ENCODE measurements at regions not wholly inside any gene's neighbourhood (a gene's known extent, or its start where the extent isn't known, plus 50 kb on each side); places are given as distances from the start of the nearest gene placed in this dataset.

GRCh38 chr9:118362596-118362995 lies 658.4 kb downstream of the TLR4 start:
- in situ Hi-C loops (cut with MboI; ENCODE audit: low sequenced_read_pairs), result no loop called here

- in situ Hi-C loops (cut with MboI; ENCODE audit: low sequenced_read_pairs), result no loop called here
Observed at GRCh38 chr9:118364266-118365106, 660.3 kb downstream of the TLR4 start.

GRCh38 chr9:118366228-118366627 lies 662.0 kb downstream of the TLR4 start:
- in situ Hi-C loops (cut with MboI; ENCODE audit: low sequenced_read_pairs), result no loop called here

- in situ Hi-C loops (cut with MboI; ENCODE audit: low sequenced_read_pairs), result no loop called here
Observed at GRCh38 chr9:118367383-118367782, 663.2 kb downstream of the TLR4 start.

GRCh38 chr9:118384531-118385100 lies 680.4 kb downstream of the TLR4 start:
- in situ Hi-C loops (cut with MboI; ENCODE audit: low sequenced_read_pairs), result no loop called here

- in situ Hi-C loops (cut with MboI; ENCODE audit: low sequenced_read_pairs), result no loop called here
Observed at GRCh38 chr9:118395415-118395814, 691.2 kb downstream of the TLR4 start.

GRCh38 chr9:118401546-118401945 lies 697.3 kb downstream of the TLR4 start:
- in situ Hi-C loops (cut with MboI; ENCODE audit: low sequenced_read_pairs), result no loop called here

- in situ Hi-C loops (cut with MboI; ENCODE audit: low sequenced_read_pairs), result no loop called here
Observed at GRCh38 chr9:118414676-118415075, 710.5 kb downstream of the TLR4 start.

DNA sequence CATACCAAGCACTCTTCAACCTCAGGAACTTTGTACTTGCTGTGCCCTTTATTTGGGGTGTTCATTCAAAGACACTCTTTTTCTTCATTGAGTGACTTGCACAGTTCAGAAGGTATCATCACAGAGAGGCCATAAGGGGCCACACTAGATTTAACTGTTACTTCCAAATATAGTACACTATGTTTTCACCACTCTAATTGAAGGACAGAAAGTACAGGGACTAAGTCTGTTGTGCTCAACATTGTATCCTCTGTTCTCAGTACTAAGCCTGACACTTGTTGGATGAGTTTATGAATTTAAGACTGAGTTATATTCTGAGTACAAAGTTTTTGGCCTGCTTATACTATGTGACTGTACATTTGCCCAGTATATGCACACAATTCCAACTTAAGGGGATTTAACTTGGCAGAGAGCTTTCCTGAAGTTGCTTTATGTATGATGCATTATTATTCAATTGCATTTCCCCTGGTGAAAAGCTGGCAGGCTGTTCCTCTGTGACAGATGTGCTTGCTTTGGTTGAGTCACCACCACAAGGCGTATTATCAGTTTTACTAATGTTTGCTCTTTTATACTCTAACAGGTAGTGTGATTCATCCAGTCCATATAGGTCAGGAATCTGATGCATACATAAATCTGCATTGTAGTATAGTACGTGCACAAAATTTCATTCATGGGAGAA lies 714.8 kb downstream of the TLR4 start:
- in situ Hi-C loops (cut with MboI; ENCODE audit: low sequenced_read_pairs), result no loop called here

DNA sequence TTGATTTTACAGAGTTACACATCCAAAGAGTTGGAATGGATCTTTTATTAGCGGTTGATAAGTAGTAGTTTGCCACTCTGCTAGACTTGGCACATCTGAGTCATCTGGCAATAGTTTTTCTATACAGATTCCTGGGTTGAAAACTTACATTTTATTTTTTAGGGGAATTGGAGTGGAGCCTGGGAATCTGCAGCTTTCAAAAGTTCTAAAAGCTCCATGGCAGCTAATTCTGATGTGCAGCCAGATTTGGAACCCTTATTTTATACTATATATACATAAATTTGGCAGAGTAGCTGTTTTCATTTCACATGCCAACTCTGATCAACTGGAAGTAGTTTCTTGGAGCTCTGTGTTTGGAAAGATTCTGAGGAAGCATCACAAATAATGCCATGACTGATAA lies 715.5 kb downstream of the TLR4 start:
- in situ Hi-C loops (cut with MboI; ENCODE audit: low sequenced_read_pairs), result no loop called here

DNA sequence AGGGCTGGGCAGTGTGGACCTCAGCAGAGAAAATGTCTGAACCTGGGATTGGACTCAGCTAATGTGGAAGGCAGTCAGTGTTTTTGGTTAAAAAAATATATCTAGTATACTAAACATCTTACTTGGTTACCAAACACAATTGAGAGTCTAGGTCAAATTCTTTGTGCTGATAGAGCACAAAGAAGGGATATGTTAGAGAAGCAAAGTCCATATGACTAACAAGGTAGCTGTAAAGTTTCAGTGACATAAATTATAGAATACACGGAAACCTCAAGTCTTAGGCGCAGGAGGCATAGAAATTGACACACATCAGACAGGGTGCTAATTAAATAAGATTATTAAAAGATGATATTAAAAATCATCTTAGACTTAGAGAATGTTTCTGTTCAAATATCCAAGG lies 718.3 kb downstream of the TLR4 start:
- in situ Hi-C loops (cut with MboI; ENCODE audit: low sequenced_read_pairs), result no loop called here

DNA sequence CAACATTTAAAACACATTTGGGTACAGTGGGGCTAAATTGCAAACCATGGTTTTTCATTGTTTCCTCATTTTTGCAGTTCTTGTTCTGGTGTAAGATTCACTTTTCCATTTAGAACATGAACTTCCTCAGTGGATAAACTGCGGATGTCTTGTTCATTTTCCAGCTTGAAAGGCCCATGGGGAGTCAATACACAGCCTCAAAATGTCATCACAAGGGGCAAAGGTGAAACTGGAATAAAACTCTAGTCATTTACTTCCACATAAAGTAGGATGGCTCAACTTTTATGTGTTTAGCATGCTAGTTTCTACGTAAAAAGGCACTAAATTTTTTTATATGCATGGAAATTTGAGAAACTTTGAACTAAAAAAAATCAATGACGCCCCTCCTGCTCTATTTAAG lies 718.8 kb downstream of the TLR4 start:
- in situ Hi-C loops (cut with MboI; ENCODE audit: low sequenced_read_pairs), result no loop called here

DNA sequence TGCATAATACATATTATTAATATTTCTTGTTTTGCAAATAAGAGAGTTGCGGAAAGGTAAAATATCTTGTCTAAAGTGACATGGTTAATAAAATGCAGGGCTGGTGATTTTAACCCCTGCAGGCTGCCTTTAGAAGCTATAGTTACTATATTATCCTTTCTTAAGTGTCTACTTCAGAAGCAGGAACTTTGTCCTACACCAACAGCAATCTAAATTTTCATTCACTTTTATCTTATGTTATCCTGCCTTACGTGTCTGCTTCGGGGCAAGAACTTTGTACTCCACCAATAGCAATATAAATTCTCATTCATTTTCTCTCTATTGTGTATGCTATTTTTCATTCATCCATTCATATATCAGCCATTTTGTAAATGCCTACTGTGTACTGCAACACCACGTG lies 719.5 kb downstream of the TLR4 start:
- in situ Hi-C loops (cut with MboI; ENCODE audit: low sequenced_read_pairs), result no loop called here

GRCh38 chr9:118426772-118427171 lies 722.6 kb downstream of the TLR4 start:
- in situ Hi-C loops (cut with MboI; ENCODE audit: low sequenced_read_pairs), result no loop called here

GRCh38 chr9:118438810-118439209 lies 734.6 kb downstream of the TLR4 start:
- in situ Hi-C loops (cut with MboI; ENCODE audit: low sequenced_read_pairs), result no loop called here

- in situ Hi-C loops (cut with MboI; ENCODE audit: low sequenced_read_pairs), result no loop called here
Observed at GRCh38 chr9:118439441-118439840, 735.2 kb downstream of the TLR4 start.

DNA sequence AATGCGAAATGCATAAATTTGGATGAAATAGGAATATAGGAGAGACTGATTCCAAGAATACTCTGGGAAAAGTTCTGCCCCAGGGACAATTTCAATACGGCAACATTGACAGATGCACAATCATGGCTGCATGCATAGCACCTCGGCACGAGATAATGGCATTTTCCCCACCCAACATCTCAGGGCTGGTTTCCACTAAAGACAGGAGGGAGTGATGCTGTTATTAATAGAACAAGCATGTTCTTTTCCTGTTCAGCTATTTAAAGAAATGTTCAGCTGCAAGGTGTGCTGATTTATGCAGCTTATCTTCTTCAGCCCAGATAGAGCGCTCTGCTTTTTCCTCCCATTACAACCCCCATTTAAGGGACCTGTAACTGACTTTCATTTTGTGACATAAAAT lies 740.2 kb downstream of the TLR4 start:
- in situ Hi-C loops (cut with MboI; ENCODE audit: low sequenced_read_pairs), result no loop called here

DNA sequence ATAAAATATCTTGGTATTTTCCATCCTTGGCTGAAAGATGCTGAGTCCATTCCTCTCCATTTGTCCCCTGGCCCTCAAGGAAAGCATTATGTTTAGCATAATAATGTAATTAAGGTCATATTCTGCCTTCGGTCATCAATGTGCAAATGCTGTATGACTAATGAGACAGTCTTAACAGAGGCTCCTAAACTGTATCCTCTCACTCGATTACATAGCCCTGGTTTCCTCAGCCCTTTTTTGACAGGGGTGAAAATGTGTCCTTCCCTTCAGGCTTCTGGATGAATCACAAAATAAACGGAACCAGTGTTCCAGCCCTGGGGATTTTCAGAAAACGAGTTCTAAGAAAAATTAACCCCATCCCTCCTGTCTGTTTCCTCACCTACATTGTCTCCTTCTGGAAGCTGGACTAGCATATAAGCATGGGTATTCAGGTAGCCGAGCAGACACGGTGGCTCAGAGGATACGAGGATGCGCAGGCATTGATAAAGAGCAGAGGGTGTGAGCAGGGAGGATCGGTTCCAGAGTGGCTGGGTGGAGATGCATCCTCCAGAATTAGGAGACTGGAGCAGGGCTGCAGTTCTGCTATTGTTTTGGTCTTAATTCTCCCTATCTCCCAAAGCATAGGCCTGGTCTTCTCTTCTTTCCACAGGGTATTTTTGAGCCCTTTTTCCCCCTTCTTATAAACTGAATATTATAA lies 742.9 kb downstream of the TLR4 start:
- in situ Hi-C loops (cut with MboI; ENCODE audit: low sequenced_read_pairs), result no loop called here

DNA sequence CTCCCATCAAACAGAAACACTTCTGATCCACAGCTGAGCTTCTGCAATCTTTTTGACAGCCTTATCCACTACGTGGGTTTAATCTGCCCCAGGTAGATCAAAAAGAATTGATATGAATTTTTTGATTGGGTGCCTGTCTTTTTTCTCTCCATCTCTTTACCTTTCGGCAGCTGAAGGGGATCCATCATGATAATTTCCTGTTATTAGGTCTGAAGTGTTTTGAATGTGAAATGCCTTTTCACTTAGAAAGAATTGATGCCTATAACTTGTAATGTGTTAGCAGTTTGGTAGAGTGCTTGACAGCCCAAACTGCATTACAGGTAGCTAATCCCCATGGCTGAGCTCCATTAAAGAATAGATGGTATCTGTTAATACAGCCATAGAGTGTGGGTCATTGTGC lies 745.4 kb downstream of the TLR4 start:
- in situ Hi-C loops (cut with MboI; ENCODE audit: low sequenced_read_pairs), result no loop called here

GRCh38 chr9:118455259-118455658 lies 751.1 kb downstream of the TLR4 start:
- in situ Hi-C loops (cut with MboI; ENCODE audit: low sequenced_read_pairs), result no loop called here

- in situ Hi-C loops (cut with MboI; ENCODE audit: low sequenced_read_pairs), result no loop called here
Observed at GRCh38 chr9:118455788-118456187, 751.6 kb downstream of the TLR4 start.

All from HL-60/S4 treated with phorbol 12-myristate 13-acetate at 8.2 ng/mL for 4 days and 3 days (cell line).